ENCODE measurements at regions not wholly inside any gene's neighbourhood (a gene's known extent, or its start where the extent isn't known, plus 50 kb on each side); places are given as distances from the start of the nearest gene placed in this dataset.

- no peak for TF ChIP-seq POLR2A (IDR thresholded peaks at IDR 0.05)
- no peak for TF ChIP-seq CTCF (IDR thresholded peaks at IDR 0.05)
Measured at GRCh38 chrY:21103885-21104284, 348.0 kb downstream of the RPS4Y2 start.
